ENCODE measurements at regions not wholly inside any gene's neighbourhood (a gene's known extent, or its start where the extent isn't known, plus 50 kb on each side); places are given as distances from the start of the nearest gene placed in this dataset.

DNA sequence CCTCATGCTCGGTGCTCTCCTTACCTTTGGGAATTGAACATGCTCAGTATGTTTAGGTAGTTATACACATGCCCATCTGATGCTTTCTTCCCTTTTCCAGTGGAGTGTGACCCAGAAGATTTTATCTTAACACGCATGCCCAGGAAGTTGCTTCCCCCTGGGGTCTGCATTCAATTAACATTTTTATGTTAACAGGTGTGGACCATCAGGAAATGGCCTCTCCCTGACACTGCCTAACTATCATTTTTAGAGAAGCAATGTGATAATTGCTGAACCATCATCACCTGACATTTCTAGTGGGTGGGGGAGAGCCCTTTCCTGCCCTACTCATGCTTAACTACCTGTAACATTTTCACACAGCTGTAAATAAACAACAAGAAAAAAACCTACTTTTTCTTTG is 55.1 kb upstream of the TGFBR2 start:
- TF ChIP-seq, protein P1, sequence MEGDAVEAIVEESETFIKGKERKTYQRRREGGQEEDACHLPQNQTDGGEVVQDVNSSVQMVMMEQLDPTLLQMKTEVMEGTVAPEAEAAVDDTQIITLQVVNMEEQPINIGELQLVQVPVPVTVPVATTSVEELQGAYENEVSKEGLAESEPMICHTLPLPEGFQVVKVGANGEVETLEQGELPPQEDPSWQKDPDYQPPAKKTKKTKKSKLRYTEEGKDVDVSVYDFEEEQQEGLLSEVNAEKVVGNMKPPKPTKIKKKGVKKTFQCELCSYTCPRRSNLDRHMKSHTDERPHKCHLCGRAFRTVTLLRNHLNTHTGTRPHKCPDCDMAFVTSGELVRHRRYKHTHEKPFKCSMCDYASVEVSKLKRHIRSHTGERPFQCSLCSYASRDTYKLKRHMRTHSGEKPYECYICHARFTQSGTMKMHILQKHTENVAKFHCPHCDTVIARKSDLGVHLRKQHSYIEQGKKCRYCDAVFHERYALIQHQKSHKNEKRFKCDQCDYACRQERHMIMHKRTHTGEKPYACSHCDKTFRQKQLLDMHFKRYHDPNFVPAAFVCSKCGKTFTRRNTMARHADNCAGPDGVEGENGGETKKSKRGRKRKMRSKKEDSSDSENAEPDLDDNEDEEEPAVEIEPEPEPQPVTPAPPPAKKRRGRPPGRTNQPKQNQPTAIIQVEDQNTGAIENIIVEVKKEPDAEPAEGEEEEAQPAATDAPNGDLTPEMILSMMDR (conservative IDR thresholded peaks at IDR 0.05), result no peak
- no peak for TF ChIP-seq ZFX (IDR thresholded peaks at IDR 0.05)
